Uterus (tissue), 3 donors: ENCODE measurements at regions not wholly inside any gene's neighbourhood (a gene's known extent, or its start where the extent isn't known, plus 50 kb on each side); places are given as distances from the start of the nearest gene placed in this dataset.

Source experiments
- DNase-seq, 2 donors: peaks; one replicate each; pipeline ENCODE4 v3.0.0-alpha.2; 2019 to 2020
- H3K27ac ChIP-seq, 2 donors: fragments of 200-600 bp; sonication (generic); 1 replicate in 1 of 2; 2 replicates in 1 of 2; pipeline ENCODE4 v1.5.1; 2016 to 2018
- H3K27me3 ChIP-seq, 2 donors: fragments of 200-600 bp; sonication (generic); one replicate each; pipeline ENCODE4 v1.5.1; 2018 to 2019; ENCODE audit warnings: control low read depth in 1 of 2
- H3K36me3 ChIP-seq, 2 donors: fragments of 200-600 bp; sonication (generic); one replicate each; pipeline ENCODE4 v1.5.1; 2019; ENCODE audit warnings: control low read depth in 1 of 2
- H3K4me1 ChIP-seq, 2 donors: fragments of 200-600 bp; sonication (generic); one replicate each; pipeline ENCODE4 v1.5.1; 2018 to 2019; ENCODE audit warnings: control low read depth in 1 of 2
- H3K4me3 ChIP-seq, 2 donors: fragments of 200-600 bp; sonication (generic); 1 replicate in 1 of 2; 2 replicates in 1 of 2; pipeline ENCODE4 v1.5.1; 2018 to 2019; ENCODE audit warnings: mild to moderate bottlenecking in 1 of 2
- H3K9me3 ChIP-seq, 2 donors: fragments of 200-600 bp; sonication (generic); one replicate each; pipeline ENCODE4 v1.5.1; 2019; ENCODE audit warnings: control low read depth in 1 of 2
- CTCF ChIP-seq, 4 experiments: fragments of 200-600 bp in 2 of 4; fragments of 450-650 bp in 2 of 4; sonication (generic) in 2 of 4; IDR thresholded peaks; one replicate each; pipeline ENCODE4 v1.5.1; 2016 to 2019; ENCODE audit warnings: antibody characterized with exemption in 4 of 4, mild to moderate bottlenecking in 2 of 4, moderate library complexity in 1 of 4
- POLR2A ChIP-seq, 2 donors: fragments of 450-650 bp; IDR thresholded peaks; one replicate each; pipeline ENCODE4 v1.6.1; 2016; ENCODE audit warnings: antibody characterized with exemption in 2 of 2, mild to moderate bottlenecking in 1 of 2, moderate library complexity in 1 of 2
- intact Hi-C: fragments of 100-400 bp; cut with DNase I; formaldehyde crosslinking; loops from one replicate; pipeline ENCODE4 v1.15.1; 2023; ENCODE audit warnings: low total_unique reads
- donor health status: DM: yes; HTN: yes; CAD: no.

- intact Hi-C loops, result no loop called here
- H3K36me3 ChIP-seq, result no peaks in the 10 kb centered on the region
- no peaks in the 10 kb centered on the region for H3K4me1 ChIP-seq
- DNase-seq, result no peak
- no peaks in the 10 kb centered on the region for H3K27me3 ChIP-seq
- H3K4me3 ChIP-seq, result no peak overlapping the region
- H3K9me3 ChIP-seq, result no peaks in the 10 kb centered on the region
- no peak overlapping the region for H3K27ac ChIP-seq
- TF ChIP-seq POLR2A (IDR thresholded peaks at IDR 0.05), result no peak
- no peak for TF ChIP-seq CTCF (IDR thresholded peaks at IDR 0.05)
Observed at GRCh38 chr1:5742801-5743200, 249.4 kb downstream of the NPHP4 start.

- intact Hi-C loops, result no loop called here
- TF ChIP-seq POLR2A (IDR thresholded peaks at IDR 0.05) (no peak), CTCF (IDR thresholded peaks at IDR 0.05) (no peak)
- no peak for DNase-seq
- no peak overlapping the region for H3K27ac ChIP-seq
- no peaks in the 10 kb centered on the region for H3K4me1 ChIP-seq
- no peak overlapping the region for H3K4me3 ChIP-seq
- H3K27me3 ChIP-seq, result no peaks in the 10 kb centered on the region
- H3K9me3 ChIP-seq, result no peaks in the 10 kb centered on the region
- H3K36me3 ChIP-seq, result no peaks in the 10 kb centered on the region
Observed at GRCh38 chr1:5742032-5742431, 250.2 kb downstream of the NPHP4 start.

- Histone ChIP-seq H3K4me1 (no peaks in the 10 kb centered on the region), H3K36me3 (no peaks in the 10 kb centered on the region), H3K9me3 (no peaks in the 10 kb centered on the region), H3K4me3 (no peak overlapping the region), H3K27ac (no peak overlapping the region), H3K27me3 (no peaks in the 10 kb centered on the region)
- DNase-seq, result no peak
- TF ChIP-seq CTCF (IDR thresholded peaks at IDR 0.05) (no peak), POLR2A (IDR thresholded peaks at IDR 0.05) (no peak)
- intact Hi-C loops, result no loop called here
Observed at GRCh38 chr1:5740865-5741860, 251.1 kb downstream of the NPHP4 start.

GRCh38 chr1:5740450-5740849, 251.8 kb downstream of the NPHP4 start:
- intact Hi-C loops, result no loop called here
- no peaks in the 10 kb centered on the region for H3K27me3 ChIP-seq
- H3K4me1 ChIP-seq, result no peaks in the 10 kb centered on the region
- DNase-seq, result no peak
- TF ChIP-seq POLR2A (IDR thresholded peaks at IDR 0.05), result no peak
- no peak for TF ChIP-seq CTCF (IDR thresholded peaks at IDR 0.05)
- no peaks in the 10 kb centered on the region for H3K9me3 ChIP-seq
- no peak overlapping the region for H3K27ac ChIP-seq
- H3K36me3 ChIP-seq, result no peaks in the 10 kb centered on the region
- no peak overlapping the region for H3K4me3 ChIP-seq

- no peaks in the 10 kb centered on the region for H3K4me1 ChIP-seq
- no peaks in the 10 kb centered on the region for H3K9me3 ChIP-seq
- no peak for DNase-seq
- TF ChIP-seq POLR2A (IDR thresholded peaks at IDR 0.05), result no peak
- TF ChIP-seq CTCF (IDR thresholded peaks at IDR 0.05), result no peak
- H3K4me3 ChIP-seq, result no peak overlapping the region
- intact Hi-C loops, result no loop called here
- no peaks in the 10 kb centered on the region for H3K36me3 ChIP-seq
- no peak overlapping the region for H3K27ac ChIP-seq
- H3K27me3 ChIP-seq, result no peaks in the 10 kb centered on the region
Observed at GRCh38 chr1:5739561-5740078, 252.6 kb downstream of the NPHP4 start.
